ENCODE measurements at regions not wholly inside any gene's neighbourhood (a gene's known extent, or its start where the extent isn't known, plus 50 kb on each side); places are given as distances from the start of the nearest gene placed in this dataset.

- peaks cover 0 to 18% of the 10 kb centered on the region in 2 experiments; a peak in 3 of 5 replicates for H3K27me3 ChIP-seq (ENCODE audit: control insufficient read depth in 2 of 2, insufficient read depth in 2 of 2, low read length in 2 of 2)
- DNase-seq (ENCODE audit: extremely low read depth in 1 of 4, low spot score in 3 of 4) (no peak), ATAC-seq (peak; percentile 47; the same call in 1 of the 3 replicates), FAIRE-seq (no peak)
- no peak overlapping the region for H2AFZ ChIP-seq (ENCODE audit: low read depth, low read length)
- ChIA-PET POLR2A (interaction anchor here (1.0 kb wide), 1 partner anchor 13 kb away, joined by 3 read pairs; no protein-coding TSS in a partner anchor), CTCF (ENCODE audit: low intra/inter-chr PET ratio) (no interaction called here)
- H4K20me1 ChIP-seq (replicated peaks; ENCODE audit: control insufficient read depth, insufficient read depth, low read length): no peaks in the 10 kb centered on the region
- no peaks in the 10 kb centered on the region; a peak in 1 of 5 replicates for H3K4me1 ChIP-seq (replicated peaks in 1 of 2; ENCODE audit: control insufficient read depth in 2 of 2, insufficient read depth in 2 of 2, low read length in 2 of 2)
- H3K4me2 ChIP-seq (ENCODE audit: insufficient read depth, low read length): no peak overlapping the region
- no peaks in the 10 kb centered on the region for H3K9me1 ChIP-seq (ENCODE audit: control insufficient read depth, insufficient read depth, low read length)
- no peak overlapping the region for H3K9ac ChIP-seq (ENCODE audit: insufficient read depth in 1 of 2, low read depth in 2 of 2, low read length in 2 of 2)
- H3K4me3 ChIP-seq: no peak overlapping the region
- TF ChIP-seq CXXC5 (CRISPR knock-in tag; IDR thresholded peaks at IDR 0.05): no peak
- no peaks in the 10 kb centered on the region for H3K79me2 ChIP-seq (ENCODE audit: control insufficient read depth, insufficient read depth, low read length)
- no peaks in the 10 kb centered on the region for H3K9me3 ChIP-seq (replicated peaks; ENCODE audit: control insufficient read depth, insufficient read depth, low read depth, low read length)
- H3K27ac ChIP-seq (ENCODE audit: extremely low read depth, low read depth, low read length): no peak overlapping the region
- no peaks in the 10 kb centered on the region for H3K36me3 ChIP-seq (ENCODE audit: control insufficient read depth, insufficient read depth, low read length)
- no TSS peak for BruUV-seq (replicated peaks)
- under 1% methylated on average over 21 of the region's 21 CpGs for WGBS (ENCODE audit: insufficient coverage, low coverage, missing lambda C conversion rate)
- in situ Hi-C loops (cut with MboI): no loop called here
- intact Hi-C loops (cut with micrococcal nuclease): no loop called here
These were observed 325.3 kb upstream of the MYT1L start for GRCh38 chr2:2656115-2657011.

- 1% methylated on average over 8 of the region's 8 CpGs for WGBS (ENCODE audit: insufficient coverage, low coverage, missing lambda C conversion rate)
- Histone ChIP-seq H3K27ac (ENCODE audit: extremely low read depth, low read depth, low read length) (no peak overlapping the region), H3K27me3 (ENCODE audit: control insufficient read depth in 2 of 2, insufficient read depth in 2 of 2, low read length in 2 of 2) (peaks cover 0 to 18% of the 10 kb centered on the region in 2 experiments; a peak in 3 of 5 replicates), H4K20me1 (replicated peaks; ENCODE audit: control insufficient read depth, insufficient read depth, low read length) (no peaks in the 10 kb centered on the region), H2AFZ (ENCODE audit: low read depth, low read length) (no peak overlapping the region), H3K79me2 (ENCODE audit: control insufficient read depth, insufficient read depth, low read length) (no peaks in the 10 kb centered on the region), H3K36me3 (ENCODE audit: control insufficient read depth, insufficient read depth, low read length) (no peaks in the 10 kb centered on the region), H3K4me3 (no peak overlapping the region), H3K9me3 (replicated peaks; ENCODE audit: control insufficient read depth, insufficient read depth, low read depth, low read length) (no peaks in the 10 kb centered on the region), H3K9me1 (ENCODE audit: control insufficient read depth, insufficient read depth, low read length) (no peaks in the 10 kb centered on the region), H3K4me1 (replicated peaks in 1 of 2; ENCODE audit: control insufficient read depth in 2 of 2, insufficient read depth in 2 of 2, low read length in 2 of 2) (no peaks in the 10 kb centered on the region), H3K4me2 (ENCODE audit: insufficient read depth, low read length) (no peak overlapping the region), H3K9ac (ENCODE audit: insufficient read depth in 1 of 2, low read depth in 2 of 2, low read length in 2 of 2) (no peak overlapping the region)
- ChIA-PET CTCF (ENCODE audit: low intra/inter-chr PET ratio) (no interaction called here), POLR2A (no interaction called here)
- FAIRE-seq: no peak
- DNase-seq (ENCODE audit: extremely low read depth in 1 of 4, low spot score in 3 of 4): no peak
- no TSS peak for BruUV-seq (replicated peaks)
- ATAC-seq: no peak
- intact Hi-C loops (cut with micrococcal nuclease): no loop called here
- in situ Hi-C loops (cut with MboI): no loop called here
- TF ChIP-seq SP1 (CRISPR knock-in tag; IDR thresholded peaks at IDR 0.05) (no peak), ATF1 (CRISPR knock-in tag; IDR thresholded peaks at IDR 0.05) (no peak), ATF1 (tag; IDR thresholded peaks at IDR 0.05) (no peak), NCOR1 (IDR thresholded peaks at IDR 0.05) (no peak), KDM4B (IDR thresholded peaks at IDR 0.05; ENCODE audit: borderline replicate concordance in 2 of 2, low read depth in 1 of 2) (no peak), E2F1 (CRISPR knock-in tag; IDR thresholded peaks at IDR 0.05) (no peak), ZNF282 (CRISPR knock-in tag; IDR thresholded peaks at IDR 0.05) (no peak)
- TF ChIP-seq, protein P1, sequence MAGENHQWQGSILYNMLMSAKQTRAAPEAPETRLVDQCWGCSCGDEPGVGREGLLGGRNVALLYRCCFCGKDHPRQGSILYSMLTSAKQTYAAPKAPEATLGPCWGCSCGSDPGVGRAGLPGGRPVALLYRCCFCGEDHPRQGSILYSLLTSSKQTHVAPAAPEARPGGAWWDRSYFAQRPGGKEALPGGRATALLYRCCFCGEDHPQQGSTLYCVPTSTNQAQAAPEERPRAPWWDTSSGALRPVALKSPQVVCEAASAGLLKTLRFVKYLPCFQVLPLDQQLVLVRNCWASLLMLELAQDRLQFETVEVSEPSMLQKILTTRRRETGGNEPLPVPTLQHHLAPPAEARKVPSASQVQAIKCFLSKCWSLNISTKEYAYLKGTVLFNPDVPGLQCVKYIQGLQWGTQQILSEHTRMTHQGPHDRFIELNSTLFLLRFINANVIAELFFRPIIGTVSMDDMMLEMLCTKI (IDR thresholded peaks at IDR 0.05; ENCODE audit: partially characterized antibody): no peak
- TF ChIP-seq, protein P2, sequence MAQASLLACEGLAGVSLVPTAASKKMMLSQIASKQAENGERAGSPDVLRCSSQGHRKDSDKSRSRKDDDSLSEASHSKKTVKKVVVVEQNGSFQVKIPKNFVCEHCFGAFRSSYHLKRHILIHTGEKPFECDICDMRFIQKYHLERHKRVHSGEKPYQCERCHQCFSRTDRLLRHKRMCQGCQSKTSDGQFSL (CRISPR knock-in tag; IDR thresholded peaks at IDR 0.05): no peak
- TF ChIP-seq, protein P2 (tag; IDR thresholded peaks at IDR 0.05): no peak
These were observed 324.5 kb upstream of the MYT1L start for GRCh38 chr2:2655453-2656114.

Measured in K562 (cell line).